Transverse colon (tissue), 4 donors: ENCODE measurements at regions not wholly inside any gene's neighbourhood (a gene's known extent, or its start where the extent isn't known, plus 50 kb on each side); places are given as distances from the start of the nearest gene placed in this dataset.

ENCODE experiments used
- DNase-seq: peaks from one replicate; pipeline ENCODE4 v3.0.0-alpha.2; 2019
- H3K27ac ChIP-seq, 4 donors: fragments of 200-600 bp; sonication (generic); 2 replicates each; pipeline ENCODE4 v1.5.1; 2016 to 2018; ENCODE audit warnings: inconsistent platforms in 4 of 4
- H3K27me3 ChIP-seq: fragments of 200-600 bp; sonication (generic); 2 replicates; pipeline ENCODE4 v1.5.1; 2017; ENCODE audit warnings: inconsistent platforms
- H3K36me3 ChIP-seq, 4 donors: fragments of 200-600 bp; sonication (generic); 2 replicates each; pipeline ENCODE4 v1.5.1; 2017 to 2019; ENCODE audit warnings: inconsistent platforms in 4 of 4
- H3K4me1 ChIP-seq, 4 donors: fragments of 200-600 bp; sonication (generic); 2 replicates each; pipeline ENCODE4 v1.5.1; 2017 to 2020; ENCODE audit warnings: inconsistent platforms in 4 of 4
- H3K4me3 ChIP-seq, 4 donors: fragments of 200-600 bp; sonication (generic); 1 replicate in 1 of 4; 2 replicates in 3 of 4; pipeline versions ENCODE4 v1.5.1 to v1.6.1; 2017 to 2019; ENCODE audit warnings: inconsistent platforms in 4 of 4
- H3K9me3 ChIP-seq, 2 donors: fragments of 200-600 bp; sonication (generic); 2 replicates each; pipeline ENCODE4 v1.5.1; 2017 to 2019; ENCODE audit warnings: inconsistent platforms in 2 of 2
- CTCF ChIP-seq, 5 experiments: fragments of 200-600 bp in 3 of 5; fragments of 450-650 bp in 2 of 5; sonication (generic) in 3 of 5; IDR thresholded peaks; 1 replicate in 2 of 5; 2 replicates in 3 of 5; pipeline ENCODE4 v1.5.1; 2016 to 2017; ENCODE audit warnings: antibody characterized with exemption in 5 of 5, inconsistent platforms in 3 of 5, mild to moderate bottlenecking in 2 of 5, moderate library complexity in 1 of 5
- EP300 ChIP-seq: sonication (generic); formaldehyde crosslinking; IDR thresholded peaks from one replicate; pipeline ENCODE4 v1.6.1; 2017; ENCODE audit warnings: antibody characterized with exemption, low read depth
- POLR2A ChIP-seq: fragments of 450-650 bp; IDR thresholded peaks from one replicate; pipeline ENCODE4 v1.6.1; 2016; ENCODE audit warnings: antibody characterized with exemption, mild to moderate bottlenecking, moderate library complexity
- POLR2AphosphoS5 ChIP-seq, 3 donors: sonication (generic); formaldehyde crosslinking; IDR thresholded peaks; one replicate each; pipeline ENCODE4 v1.6.1; 2016; ENCODE audit warnings: antibody characterized with exemption in 3 of 3
- WGBS, 2 donors: methylation state at CpG; one replicate each; pipeline ENCODE4 v1.1.5; 2018; ENCODE audit warnings: low coverage in 1 of 2; 5-methylcytosine and 5-hydroxymethylcytosine counted together
- in situ Hi-C, 4 donors: fragments of 200-750 bp; cut with MboI; loops; one replicate each; pipeline versions ENCODE4 v1.15.0 to v1.15.1; 2017; ENCODE audit warnings: low sequenced_read_pairs in 3 of 4, low pct_ligation_motif_present in 1 of 4, low pct_unique_long_range_greater_than_20kb in 1 of 4
- intact Hi-C: fragments of 100-400 bp; cut with DNase I; formaldehyde crosslinking; loops from one replicate; pipeline ENCODE4 v1.15.1; 2023; ENCODE audit warnings: low total_unique reads

- TF ChIP-seq POLR2A = no peak
- no peak for TF ChIP-seq POLR2AphosphoS5 (IDR thresholded peaks at IDR 0.05)
- no peak for TF ChIP-seq CTCF (IDR thresholded peaks at IDR 0.05)
- TF ChIP-seq EP300 = no peak
- intact Hi-C loops = no loop called here
- Histone ChIP-seq H3K36me3 (no peaks in the 10 kb centered on the region), H3K27me3 (no peaks in the 10 kb centered on the region), H3K4me3 (no peak overlapping the region), H3K27ac (no peak overlapping the region), H3K9me3 (no peaks in the 10 kb centered on the region), H3K4me1 (no peaks in the 10 kb centered on the region)
- no peak for DNase-seq
- in situ Hi-C loops = no loop called here
These were observed 92.0 kb upstream of the PRDX4 start for GRCh38 chrX:23575281-23575680.

GRCh38 chrX:23578079-23578478 is 89.2 kb upstream of the PRDX4 start:
- TF ChIP-seq EP300 (no peak), POLR2AphosphoS5 (IDR thresholded peaks at IDR 0.05) (no peak), POLR2A (no peak)
- no peak for DNase-seq
- intact Hi-C loops = no loop called here
- Histone ChIP-seq H3K4me3 (no peak overlapping the region), H3K9me3 (no peaks in the 10 kb centered on the region), H3K4me1 (no peaks in the 10 kb centered on the region), H3K27ac (no peak overlapping the region), H3K27me3 (no peaks in the 10 kb centered on the region), H3K36me3 (no peaks in the 10 kb centered on the region)
- in situ Hi-C loops = no loop called here
- WGBS, 2 donors = 95% methylated on average over 1 of the region's 1 CpG; no CpG with 5 or more reads in 1 of the 2 donors

GRCh38 chrX:23589496-23589895 is 77.8 kb upstream of the PRDX4 start:
- H3K9me3 ChIP-seq = no peaks in the 10 kb centered on the region

DNA sequence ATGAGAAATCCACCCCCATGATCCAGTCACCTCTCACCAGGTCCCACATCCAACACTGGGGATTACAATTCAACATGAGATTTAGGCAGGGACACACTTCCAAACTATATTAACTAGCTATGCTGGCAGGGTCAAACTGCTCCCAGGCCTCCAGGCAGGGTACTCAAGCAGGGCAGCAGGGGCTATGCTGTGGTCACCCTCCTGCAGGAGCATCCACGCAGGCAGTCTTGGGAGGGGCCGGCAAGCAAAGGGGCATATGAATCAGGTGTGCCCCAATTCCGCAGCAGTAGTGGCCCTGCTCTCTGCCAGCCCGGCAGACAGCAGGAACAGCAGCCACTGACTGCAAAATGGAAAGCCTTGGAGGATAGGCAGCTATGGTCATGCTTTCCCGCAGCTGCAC is 74.6 kb upstream of the PRDX4 start:
- in situ Hi-C loops = no loop called here
- no peaks in the 10 kb centered on the region for H3K36me3 ChIP-seq
- DNase-seq = no peak
- H3K27me3 ChIP-seq = no peaks in the 10 kb centered on the region
- no peaks in the 10 kb centered on the region for H3K9me3 ChIP-seq
- WGBS, 2 donors = 80% methylated on average over 3 of the region's 5 CpGs; no CpG with 5 or more reads in 1 of the 2 donors
- no peak for TF ChIP-seq CTCF (IDR thresholded peaks at IDR 0.05)
- no peak for TF ChIP-seq POLR2A
- no peak for TF ChIP-seq POLR2AphosphoS5 (IDR thresholded peaks at IDR 0.05)
- TF ChIP-seq EP300 = no peak
- H3K4me1 ChIP-seq = no peaks in the 10 kb centered on the region
- H3K27ac ChIP-seq = no peak overlapping the region
- H3K4me3 ChIP-seq = no peak overlapping the region
- intact Hi-C loops = no loop called here

More at GRCh38 chrX:23589496-23589895, 77.8 kb upstream of the PRDX4 start:
- Histone ChIP-seq H3K27ac (no peak overlapping the region), H3K36me3 (no peaks in the 10 kb centered on the region), H3K27me3 (no peaks in the 10 kb centered on the region), H3K4me1 (no peaks in the 10 kb centered on the region), H3K4me3 (no peak overlapping the region)
- intact Hi-C loops = no loop called here
- 71% methylated on average over 4 of the region's 4 CpGs; no CpG with 5 or more reads in 1 of the 2 donors for WGBS, 2 donors
- TF ChIP-seq POLR2A (no peak), EP300 (no peak), POLR2AphosphoS5 (IDR thresholded peaks at IDR 0.05) (no peak), CTCF (IDR thresholded peaks at IDR 0.05) (no peak)
- DNase-seq = no peak
- in situ Hi-C loops = no loop called here

DNA sequence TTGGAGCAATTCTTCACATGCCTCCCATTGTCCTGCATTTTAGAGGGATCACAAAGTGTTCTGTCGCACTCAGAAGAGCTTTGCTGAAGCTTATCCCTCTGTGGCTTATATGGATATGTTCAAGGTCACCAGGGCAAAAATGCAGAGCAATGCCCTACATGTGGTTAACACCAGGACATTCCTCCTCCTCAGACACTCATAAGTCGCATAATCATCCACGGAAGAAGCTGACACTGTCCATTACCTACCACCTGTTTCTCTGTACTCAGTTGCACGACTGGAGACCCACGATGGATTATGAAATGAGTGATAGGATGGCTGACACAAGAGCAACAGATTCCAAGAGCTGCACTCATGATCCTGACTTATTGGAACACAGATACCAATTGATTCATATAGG is 68.7 kb upstream of the PRDX4 start:
- no peaks in the 10 kb centered on the region for H3K27me3 ChIP-seq
- in situ Hi-C loops = no loop called here
- 82% methylated on average over 5 of the region's 5 CpGs; no CpG with 5 or more reads in 1 of the 2 donors for WGBS, 2 donors

More for the DNA sequence above, 68.7 kb upstream of the PRDX4 start:
- Histone ChIP-seq H3K9me3 (no peaks in the 10 kb centered on the region), H3K4me3 (no peak overlapping the region), H3K36me3 (no peaks in the 10 kb centered on the region), H3K4me1 (no peaks in the 10 kb centered on the region), H3K27ac (no peak overlapping the region)
- no peak for DNase-seq
- TF ChIP-seq CTCF (IDR thresholded peaks at IDR 0.05) = no peak
- no peak for TF ChIP-seq POLR2AphosphoS5 (IDR thresholded peaks at IDR 0.05)
- no peak for TF ChIP-seq POLR2A
- TF ChIP-seq EP300 = no peak
- intact Hi-C loops = no loop called here
